Neural progenitor cell (in vitro differentiated cells): ENCODE measurements at regions not wholly inside any gene's neighbourhood (a gene's known extent, or its start where the extent isn't known, plus 50 kb on each side); places are given as distances from the start of the nearest gene placed in this dataset.

ENCODE experiments used
- DNase-seq: peaks from one replicate; pipeline ENCODE4 v3.0.0-alpha.2; 2016; ENCODE audit warnings: low spot score
- H2AFZ ChIP-seq: fragments of 200-600 bp; sonication (generic); replicated peaks from 2 replicates; pipeline ENCODE4 v1.6.1; 2016; ENCODE audit warnings: antibody characterized with exemption
- H3F3A ChIP-seq: fragments of 200-600 bp; sonication (generic); 2 replicates; pipeline ENCODE4 v1.6.1; 2016; ENCODE audit warnings: antibody characterized with exemption, low read depth
- H3K27ac ChIP-seq: fragments of 200-600 bp; sonication (generic); 2 replicates; pipeline ENCODE4 v1.5.1; 2016; ENCODE audit warnings: mild to moderate bottlenecking
- H3K27me3 ChIP-seq: fragments of 200-600 bp; sonication (generic); 2 replicates; pipeline ENCODE4 v1.6.1; 2016; ENCODE audit warnings: mild to moderate bottlenecking, moderate library complexity
- H3K36me3 ChIP-seq: fragments of 200-600 bp; sonication (generic); 2 replicates; pipeline ENCODE4 v1.5.1; 2016
- H3K4me1 ChIP-seq: fragments of 200-600 bp; sonication (generic); 2 replicates; pipeline ENCODE4 v1.6.1; 2016; ENCODE audit warnings: mixed run types
- H3K4me2 ChIP-seq: fragments of 200-600 bp; sonication (generic); 2 replicates; pipeline ENCODE4 v1.6.1; 2016
- H3K4me3 ChIP-seq: fragments of 200-600 bp; sonication (generic); 2 replicates; pipeline ENCODE4 v1.5.1; 2016
- H3K79me2 ChIP-seq: fragments of 200-600 bp; sonication (generic); 2 replicates; pipeline ENCODE4 v1.6.1; 2016; ENCODE audit warnings: low read depth
- H3K9ac ChIP-seq: fragments of 200-600 bp; sonication (generic); 2 replicates; pipeline ENCODE4 v1.6.1; 2016
- H3K9me3 ChIP-seq: fragments of 200-600 bp; sonication (generic); 2 replicates; pipeline ENCODE4 v1.5.1; 2016; ENCODE audit warnings: low read depth
- H4K20me1 ChIP-seq: fragments of 200-600 bp; sonication (generic); 2 replicates; pipeline ENCODE4 v1.6.1; 2016; ENCODE audit warnings: low read depth
- H3K27ac Mint-ChIP-seq: 3 replicates; pipeline ENCODE4 v1.8.0; 2021; ENCODE audit warnings: mixed read lengths
- H3K27me3 Mint-ChIP-seq: 2 replicates; pipeline ENCODE4 v1.8.0; 2022; ENCODE audit warnings: low read depth, mild to moderate bottlenecking, inconsistent platforms, moderate library complexity, mixed read lengths; ENCODE audit not compliant: insufficient read depth
- H3K36me3 Mint-ChIP-seq: 3 replicates; pipeline ENCODE4 v1.8.0; 2021; ENCODE audit warnings: mixed read lengths
- H3K4me1 Mint-ChIP-seq: 3 replicates; pipeline ENCODE4 v1.8.0; 2021; ENCODE audit warnings: mixed read lengths
- H3K4me3 Mint-ChIP-seq: 3 replicates; pipeline ENCODE4 v1.8.0; 2021; ENCODE audit warnings: mild to moderate bottlenecking, moderate library complexity, mixed read lengths
- H3K9me3 Mint-ChIP-seq: 3 replicates; pipeline ENCODE4 v1.8.0; 2020; ENCODE audit warnings: mixed read lengths
- CTCF ChIP-seq: fragments of 200-600 bp; sonication (generic); IDR thresholded peaks from 2 replicates; pipeline ENCODE4 v1.5.1; 2017; ENCODE audit warnings: antibody characterized with exemption, mild to moderate bottlenecking
- EZH2 ChIP-seq: fragments of 200-600 bp; sonication (generic); IDR thresholded peaks from 2 replicates; pipeline ENCODE4 v1.6.1; 2017; ENCODE audit warnings: antibody characterized with exemption, mild to moderate bottlenecking, moderate library complexity
- EZH2phosphoT487 ChIP-seq: fragments of 200-600 bp; sonication (generic); IDR thresholded peaks from 2 replicates; pipeline ENCODE4 v1.6.1; 2017; ENCODE audit warnings: antibody characterized with exemption

- H2AFZ ChIP-seq: no peak overlapping the region
- Mint-ChIP-seq H3K4me3 (no peak overlapping the region), H3K27me3 (peaks cover 3% of the 10 kb centered on the region), H3K27ac (no peak overlapping the region), H3K4me1 (no peaks in the 10 kb centered on the region), H3K9me3 (no peaks in the 10 kb centered on the region), H3K36me3 (no peaks in the 10 kb centered on the region)
- H3K9me3 ChIP-seq: no peaks in the 10 kb centered on the region
- no peaks in the 10 kb centered on the region for H4K20me1 ChIP-seq
- no peak overlapping the region for H3K4me3 ChIP-seq
- H3F3A ChIP-seq: peaks cover 12% of the 10 kb centered on the region
- DNase-seq: no peak
- no peaks in the 10 kb centered on the region for H3K79me2 ChIP-seq
- H3K9ac ChIP-seq: no peak overlapping the region
- H3K4me2 ChIP-seq: no peak overlapping the region
- no peaks in the 10 kb centered on the region for H3K4me1 ChIP-seq
- no peaks in the 10 kb centered on the region for H3K36me3 ChIP-seq
- no peaks in the 10 kb centered on the region for H3K27me3 ChIP-seq
- no peak overlapping the region for H3K27ac ChIP-seq
- TF ChIP-seq CTCF: no peak
- TF ChIP-seq EZH2phosphoT487: no peak
- TF ChIP-seq EZH2: no peak
Measured at GRCh38 chr16:64421515-64421914, 700.3 kb downstream of the CDH11 start.

DNA sequence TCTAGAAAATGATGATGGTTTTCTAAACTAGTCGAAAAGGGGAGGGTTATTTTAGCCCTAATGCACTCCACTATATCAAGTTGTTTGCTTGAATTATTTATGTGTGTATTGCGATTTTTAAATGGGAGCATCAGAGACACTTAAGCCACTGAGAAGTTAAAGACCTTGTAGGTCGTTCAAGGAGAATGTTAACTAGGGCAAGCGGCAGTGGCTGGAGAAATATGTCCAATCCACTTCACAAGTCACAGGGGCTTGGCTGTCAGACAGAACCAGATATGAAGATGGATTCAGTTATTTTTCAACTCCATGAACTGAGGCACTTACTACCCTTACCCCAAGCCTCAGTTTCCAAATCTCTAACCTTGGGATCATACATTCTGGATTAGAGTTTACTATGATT is 702.0 kb downstream of the CDH11 start:
- H3K36me3 ChIP-seq: no peaks in the 10 kb centered on the region

GRCh38 chr16:64417711-64418227 is 704.1 kb downstream of the CDH11 start:
- peaks cover 6% of the 10 kb centered on the region for H3K9me3 Mint-ChIP-seq
- no peak overlapping the region for H3K4me3 Mint-ChIP-seq
- Histone ChIP-seq H3F3A (peaks cover 7% of the 10 kb centered on the region), H3K4me1 (no peaks in the 10 kb centered on the region), H2AFZ (no peak overlapping the region), H3K9ac (no peak overlapping the region), H4K20me1 (no peaks in the 10 kb centered on the region), H3K4me3 (no peak overlapping the region), H3K36me3 (no peaks in the 10 kb centered on the region), H3K27me3 (no peaks in the 10 kb centered on the region), H3K4me2 (no peak overlapping the region), H3K9me3 (no peaks in the 10 kb centered on the region), H3K79me2 (no peaks in the 10 kb centered on the region), H3K27ac (no peak overlapping the region)
- TF ChIP-seq CTCF (no peak), EZH2phosphoT487 (no peak), EZH2 (no peak)
- H3K36me3 Mint-ChIP-seq: no peaks in the 10 kb centered on the region
- H3K27ac Mint-ChIP-seq: no peak overlapping the region
- no peaks in the 10 kb centered on the region for H3K27me3 Mint-ChIP-seq
- H3K4me1 Mint-ChIP-seq: no peaks in the 10 kb centered on the region
- no peak for DNase-seq

More for the DNA sequence above, 702.0 kb downstream of the CDH11 start:
- Mint-ChIP-seq H3K27ac (no peak overlapping the region), H3K27me3 (peaks cover 3% of the 10 kb centered on the region), H3K9me3 (no peaks in the 10 kb centered on the region), H3K36me3 (no peaks in the 10 kb centered on the region), H3K4me3 (no peak overlapping the region), H3K4me1 (no peaks in the 10 kb centered on the region)
- no peaks in the 10 kb centered on the region for H3K9me3 ChIP-seq
- H3K79me2 ChIP-seq: no peaks in the 10 kb centered on the region
- DNase-seq: no peak
- no peak overlapping the region for H3K9ac ChIP-seq
- no peaks in the 10 kb centered on the region for H3K4me1 ChIP-seq
- no peak overlapping the region for H3K4me2 ChIP-seq
- TF ChIP-seq CTCF (no peak), EZH2 (no peak)
- peaks cover 12% of the 10 kb centered on the region for H3F3A ChIP-seq
- no peak overlapping the region for H3K4me3 ChIP-seq
- H2AFZ ChIP-seq: no peak overlapping the region
- no peaks in the 10 kb centered on the region for H4K20me1 ChIP-seq
- H3K27ac ChIP-seq: no peak overlapping the region
- H3K27me3 ChIP-seq: no peaks in the 10 kb centered on the region
